Fibroblast of skin of right biceps (primary cell): ENCODE measurements at regions not wholly inside any gene's neighbourhood (a gene's known extent, or its start where the extent isn't known, plus 50 kb on each side); places are given as distances from the start of the nearest gene placed in this dataset.
A peak's percentile ranks its signal among the peaks of the same experiment; 100 is the strongest.
"Not testable (repeated sequence)": the region's sequence is repeated elsewhere in the genome, so short reads cannot be mapped to it uniquely, and the experiment has no call there.

Experiments used
- DNase-seq: peaks from one replicate; pipeline ENCODE4 v3.0.0-alpha.2; 2013

DNA sequence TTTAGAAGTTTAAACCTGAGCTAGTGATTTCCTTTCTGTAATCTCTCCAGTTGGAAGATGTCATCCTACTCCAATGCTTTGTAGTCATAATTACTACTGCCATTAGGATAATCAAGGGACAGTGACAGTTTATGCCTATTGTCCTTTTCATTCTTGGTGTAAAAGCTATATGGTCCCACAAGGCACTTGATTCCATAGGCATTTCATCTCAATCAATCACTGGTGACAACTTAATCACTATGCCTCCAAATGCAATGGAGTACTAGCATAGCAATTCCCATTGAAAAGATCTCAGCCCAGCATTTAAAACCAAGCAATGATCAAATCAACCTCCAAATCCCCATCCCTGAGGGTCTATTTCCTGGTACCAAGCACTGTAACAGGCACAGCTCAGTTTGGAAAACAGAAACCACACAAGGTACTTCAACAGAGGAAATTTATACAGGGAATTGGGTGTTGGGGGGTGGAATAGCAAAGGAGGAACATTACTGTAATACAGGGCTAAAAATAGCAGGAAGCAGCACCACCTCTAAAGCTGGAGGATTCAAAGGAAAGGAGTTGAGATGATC, 51.0 kb downstream of the FHIP2A start:
- DNase-seq, result no peak

DNA sequence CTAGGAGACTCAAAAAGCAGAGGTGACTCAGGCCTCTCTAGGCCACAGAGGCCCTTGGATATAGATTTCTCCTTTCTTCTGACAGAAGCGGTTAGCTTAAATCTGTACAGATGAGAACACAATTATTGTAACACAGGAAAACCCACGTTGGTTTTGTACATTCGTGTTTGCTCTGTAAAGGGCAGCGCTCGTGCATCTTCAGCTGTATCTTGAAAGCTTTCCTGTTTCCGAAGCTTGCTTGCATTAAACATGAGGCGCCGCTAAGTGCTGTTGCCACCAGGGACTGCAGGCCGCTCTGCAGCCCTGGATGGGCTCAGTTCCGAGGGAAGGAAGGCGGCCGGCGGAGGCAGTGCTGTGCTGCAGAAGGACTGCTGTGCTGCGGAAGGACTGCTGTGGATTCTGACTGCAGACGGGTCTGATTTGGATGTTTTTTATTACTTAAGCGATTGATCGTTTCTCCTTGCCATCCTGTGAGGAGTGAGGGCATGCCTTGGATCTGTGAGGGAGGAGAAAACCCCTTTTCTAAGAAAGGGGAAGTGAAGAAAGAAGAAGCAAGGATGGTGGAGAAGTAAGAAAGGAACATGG, 53.3 kb downstream of the FHIP2A start:
- peak; percentile 57 for DNase-seq

GRCh38 chr10:114875590-114876081, 54.1 kb downstream of the FHIP2A start:
- DNase-seq, result not testable (repeated sequence)

DNA sequence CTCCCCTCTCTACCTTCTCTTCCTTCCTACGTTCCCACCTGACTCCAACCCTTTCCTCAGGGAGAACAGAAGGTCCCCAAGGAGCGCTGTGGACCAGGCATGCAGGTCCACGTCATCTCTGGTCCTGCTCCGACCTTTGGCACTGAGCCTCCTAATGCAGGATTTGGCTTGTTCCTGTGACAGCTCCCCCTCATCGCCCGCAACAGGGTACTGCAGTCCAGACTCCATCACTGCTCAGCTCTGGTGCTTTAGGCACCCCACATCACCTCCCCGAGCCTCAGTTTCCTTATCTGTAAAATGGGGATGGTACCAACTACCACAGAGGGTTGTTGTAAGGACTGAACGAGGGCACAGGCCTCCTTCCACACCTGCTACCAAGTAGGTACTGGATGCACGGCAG, 54.6 kb downstream of the FHIP2A start:
- DNase-seq, result no peak

DNA sequence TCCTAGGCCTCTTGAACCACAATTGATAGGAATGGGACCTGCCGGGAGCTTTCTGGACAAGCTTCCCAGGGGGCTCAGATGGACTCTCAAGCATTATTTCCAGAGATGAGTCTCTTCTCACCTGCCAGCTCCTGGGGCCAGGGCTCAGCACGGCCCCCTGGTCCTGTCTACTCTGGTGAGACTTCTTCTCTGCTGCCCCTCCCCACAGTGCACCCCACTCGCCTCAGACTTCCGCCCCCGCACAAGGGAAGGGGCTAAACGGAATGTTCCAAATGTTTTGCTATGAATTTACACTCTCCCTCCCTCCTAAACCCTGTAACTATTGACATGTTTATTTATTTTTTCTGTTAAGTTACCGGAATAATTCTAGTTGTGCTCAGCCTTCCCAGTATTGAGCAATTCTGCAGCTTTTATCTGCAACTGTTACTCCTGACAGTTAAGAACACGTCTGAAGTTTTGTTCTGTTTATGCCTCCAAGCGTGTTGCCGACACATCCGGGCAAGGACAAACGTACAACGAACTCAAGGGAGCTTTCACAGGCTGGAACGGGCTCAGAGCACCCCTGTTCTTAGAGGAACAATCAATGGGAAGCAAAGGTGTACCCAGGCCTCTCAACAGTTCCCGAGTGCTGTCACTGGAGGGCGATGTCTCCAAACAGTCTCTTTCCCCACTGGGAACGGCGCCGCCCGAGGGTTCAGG, 55.2 kb downstream of the FHIP2A start:
- peak; percentile 63 for DNase-seq

DNA sequence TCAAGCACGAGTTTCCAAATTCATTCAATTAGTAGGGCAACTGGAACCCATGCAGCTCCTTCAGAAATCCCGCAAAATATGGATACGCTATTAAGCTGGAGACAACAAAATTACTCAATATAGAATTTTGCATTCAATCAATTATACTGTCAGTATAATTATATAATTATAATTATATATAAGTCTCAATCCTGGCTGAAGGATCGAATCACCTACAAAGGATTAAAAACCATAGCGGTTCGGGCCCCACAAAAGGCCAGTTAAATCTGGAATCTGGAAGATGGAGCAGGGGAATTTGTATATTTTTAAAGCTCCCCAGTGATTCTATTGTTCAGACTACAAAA, 55.7 kb downstream of the FHIP2A start:
- DNase-seq, result no peak

- no peak for DNase-seq
Observed at GRCh38 chr10:114879093-114879492, 57.5 kb downstream of the FHIP2A start.

- DNase-seq, result no peak
Observed at GRCh38 chr10:114879541-114880158, 58.1 kb downstream of the FHIP2A start.

GRCh38 chr10:114881417-114881816, 56.6 kb upstream of the TRUB1 start:
- no peak for DNase-seq

DNA sequence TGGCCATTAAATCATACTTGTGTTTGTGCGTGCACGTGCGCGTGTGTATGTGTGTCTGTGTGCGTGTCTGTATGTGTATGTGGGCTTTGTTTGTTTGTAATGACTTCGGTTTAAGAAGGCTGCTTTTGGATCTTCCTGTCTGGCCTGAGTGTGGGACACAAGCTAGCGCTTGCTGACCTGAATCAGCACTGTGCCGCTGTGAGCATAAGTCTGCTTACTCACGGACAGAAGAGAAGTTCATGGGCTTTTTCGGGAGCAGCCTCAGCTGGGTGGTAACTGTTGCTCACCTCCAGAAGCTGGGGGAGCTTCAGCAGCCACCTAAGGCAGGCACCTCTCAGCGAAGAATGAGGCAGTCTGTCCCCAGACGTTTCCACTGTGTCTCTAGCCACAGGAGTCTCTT, 56.1 kb upstream of the TRUB1 start:
- no peak for DNase-seq

DNA sequence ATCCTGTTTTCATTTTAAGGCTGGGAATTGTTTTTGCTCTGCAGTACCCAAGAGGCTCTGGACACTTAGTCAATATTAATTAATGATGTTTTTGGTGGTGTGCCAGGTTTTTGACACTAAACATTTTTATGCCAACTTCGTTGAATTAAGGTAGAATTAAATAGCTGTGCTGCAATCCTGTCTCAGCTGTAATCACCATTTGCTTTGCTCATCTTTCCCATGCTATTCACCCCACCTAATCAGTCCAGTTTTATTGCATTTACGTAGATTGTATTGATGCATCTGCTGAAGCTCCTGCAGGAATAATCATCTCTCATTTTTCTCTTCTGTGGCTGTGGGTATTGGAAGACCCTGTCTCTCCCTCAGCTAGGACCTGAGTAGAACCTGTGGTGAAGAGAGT, 52.6 kb upstream of the TRUB1 start:
- no peak for DNase-seq
